HFFc6 (cell line): ENCODE measurements at regions not wholly inside any gene's neighbourhood (a gene's known extent, or its start where the extent isn't known, plus 50 kb on each side); places are given as distances from the start of the nearest gene placed in this dataset.

Source experiments
- DNase-seq: peaks from one replicate; pipeline ENCODE4 v3.0.0-alpha.2; 2018
- H3K27ac Mint-ChIP-seq: 2 replicates; pipeline ENCODE4 v1.8.0; 2020; ENCODE audit warnings: mild to moderate bottlenecking, mixed read lengths
- H3K27me3 Mint-ChIP-seq: 2 replicates; pipeline ENCODE4 v1.8.0; 2021; ENCODE audit warnings: mild to moderate bottlenecking, moderate library complexity, mixed read lengths; ENCODE audit not compliant: insufficient read depth
- H3K36me3 Mint-ChIP-seq: 2 replicates; pipeline ENCODE4 v1.8.0; 2021; ENCODE audit warnings: low read depth, mixed read lengths
- H3K4me1 Mint-ChIP-seq: 2 replicates; pipeline ENCODE4 v1.8.0; 2020; ENCODE audit warnings: low read depth, mixed read lengths
- H3K4me3 Mint-ChIP-seq: 2 replicates; pipeline ENCODE4 v1.8.0; 2020; ENCODE audit warnings: mild to moderate bottlenecking, moderate library complexity, mixed read lengths
- H3K9me3 Mint-ChIP-seq: 2 replicates; pipeline ENCODE4 v1.8.0; 2020; ENCODE audit warnings: mild to moderate bottlenecking, mixed read lengths
- TF ChIP-seq, protein P1 (sequence below): fragments of 200-600 bp; sonication (generic); IDR thresholded peaks from 2 replicates; pipeline ENCODE4 v1.5.0; 2021; ENCODE audit warnings: antibody characterized with exemption, mild to moderate bottlenecking

- Mint-ChIP-seq H3K36me3 (no peaks in the 10 kb centered on the region), H3K9me3 (no peaks in the 10 kb centered on the region), H3K4me1 (peaks cover 20% of the 10 kb centered on the region), H3K4me3 (no peak overlapping the region), H3K27ac (no peak overlapping the region), H3K27me3 (peaks cover 10% of the 10 kb centered on the region)
- TF ChIP-seq, protein P1, sequence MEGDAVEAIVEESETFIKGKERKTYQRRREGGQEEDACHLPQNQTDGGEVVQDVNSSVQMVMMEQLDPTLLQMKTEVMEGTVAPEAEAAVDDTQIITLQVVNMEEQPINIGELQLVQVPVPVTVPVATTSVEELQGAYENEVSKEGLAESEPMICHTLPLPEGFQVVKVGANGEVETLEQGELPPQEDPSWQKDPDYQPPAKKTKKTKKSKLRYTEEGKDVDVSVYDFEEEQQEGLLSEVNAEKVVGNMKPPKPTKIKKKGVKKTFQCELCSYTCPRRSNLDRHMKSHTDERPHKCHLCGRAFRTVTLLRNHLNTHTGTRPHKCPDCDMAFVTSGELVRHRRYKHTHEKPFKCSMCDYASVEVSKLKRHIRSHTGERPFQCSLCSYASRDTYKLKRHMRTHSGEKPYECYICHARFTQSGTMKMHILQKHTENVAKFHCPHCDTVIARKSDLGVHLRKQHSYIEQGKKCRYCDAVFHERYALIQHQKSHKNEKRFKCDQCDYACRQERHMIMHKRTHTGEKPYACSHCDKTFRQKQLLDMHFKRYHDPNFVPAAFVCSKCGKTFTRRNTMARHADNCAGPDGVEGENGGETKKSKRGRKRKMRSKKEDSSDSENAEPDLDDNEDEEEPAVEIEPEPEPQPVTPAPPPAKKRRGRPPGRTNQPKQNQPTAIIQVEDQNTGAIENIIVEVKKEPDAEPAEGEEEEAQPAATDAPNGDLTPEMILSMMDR, result no peak
- no peak for DNase-seq
These were observed 319.5 kb upstream of the NOCT start for GRCh38 chr4:138696058-138696457.

GRCh38 chr4:138693526-138693925, 322.1 kb upstream of the NOCT start:
- Mint-ChIP-seq H3K27ac (no peak overlapping the region), H3K4me3 (no peak overlapping the region), H3K27me3 (peaks cover 18% of the 10 kb centered on the region), H3K4me1 (peaks cover 24% of the 10 kb centered on the region), H3K36me3 (no peaks in the 10 kb centered on the region), H3K9me3 (no peaks in the 10 kb centered on the region)
- TF ChIP-seq, protein P1, result no peak
- DNase-seq, result no peak

DNA sequence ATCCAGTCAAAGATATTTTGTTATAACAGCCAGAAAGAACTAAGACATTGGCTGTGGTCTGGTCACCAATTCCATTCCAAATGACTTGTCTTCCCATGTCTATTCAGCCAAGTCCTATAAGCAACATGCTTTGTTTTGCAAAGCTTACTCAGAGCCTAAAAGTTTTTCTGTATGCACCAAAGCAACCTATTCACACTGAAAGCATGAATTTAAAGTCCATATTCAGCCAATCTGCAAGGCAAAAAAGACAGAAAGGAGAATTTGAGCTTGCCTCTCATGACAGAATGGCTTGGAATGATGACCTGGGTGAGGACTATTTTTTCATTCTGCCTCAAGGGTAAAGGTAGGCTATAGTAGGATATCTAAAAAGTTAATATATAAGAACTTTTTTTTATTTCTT, 323.2 kb upstream of the NOCT start:
- H3K4me1 Mint-ChIP-seq, result peaks cover 16% of the 10 kb centered on the region
- peaks cover 22% of the 10 kb centered on the region for H3K27me3 Mint-ChIP-seq
- H3K4me3 Mint-ChIP-seq, result no peak overlapping the region
- H3K9me3 Mint-ChIP-seq, result no peaks in the 10 kb centered on the region
- no peak overlapping the region for H3K27ac Mint-ChIP-seq
- no peaks in the 10 kb centered on the region for H3K36me3 Mint-ChIP-seq
- DNase-seq, result no peak
- TF ChIP-seq, protein P1, result no peak

GRCh38 chr4:138689593-138689992, 326.0 kb upstream of the NOCT start:
- H3K4me3 Mint-ChIP-seq, result no peak overlapping the region
- DNase-seq, result no peak
- no peaks in the 10 kb centered on the region for H3K36me3 Mint-ChIP-seq
- H3K27me3 Mint-ChIP-seq, result peaks cover 29% of the 10 kb centered on the region
- no peak overlapping the region for H3K27ac Mint-ChIP-seq
- no peaks in the 10 kb centered on the region for H3K9me3 Mint-ChIP-seq
- H3K4me1 Mint-ChIP-seq, result peaks cover 5% of the 10 kb centered on the region; the same call in 1 of the 2 replicates
- TF ChIP-seq, protein P1, result no peak

GRCh38 chr4:138689187-138689586, 326.4 kb upstream of the NOCT start:
- Mint-ChIP-seq H3K4me3 (no peak overlapping the region), H3K27ac (no peak overlapping the region)

More at GRCh38 chr4:138689187-138689586, 326.4 kb upstream of the NOCT start:
- peaks cover 5% of the 10 kb centered on the region; the same call in 1 of the 2 replicates for H3K4me1 Mint-ChIP-seq
- no peaks in the 10 kb centered on the region for H3K9me3 Mint-ChIP-seq
- no peak for DNase-seq
- TF ChIP-seq, protein P1, result no peak
- H3K27me3 Mint-ChIP-seq, result peaks cover 29% of the 10 kb centered on the region
- H3K36me3 Mint-ChIP-seq, result no peaks in the 10 kb centered on the region
